T-cell (primary cell): ENCODE measurements at regions not wholly inside any gene's neighbourhood (a gene's known extent, or its start where the extent isn't known, plus 50 kb on each side); places are given as distances from the start of the nearest gene placed in this dataset.

Experiments used
- ATAC-seq, 4 experiments: fragments of 200-7000 bp in 3 of 4; fragments of 150-1000 bp in 1 of 4; cut with Tn5 transposase; replicated peaks in 1 of 4; 1 replicate in 3 of 4; 2 replicates in 1 of 4; pipeline ENCODE4 v1.10.0; 2021; ENCODE audit warnings: moderate library complexity in 3 of 4, mild to moderate bottlenecking in 2 of 4, moderate number of reproducible peaks in 1 of 4
- CTCF ChIA-PET, 2 donors: fragments of 300-600 bp; sonication (Branson Sonifier 250); formaldehyde crosslinking; loops; one replicate each; lab custom pipeline; 2022; ENCODE audit warnings: antibody characterized with exemption in 2 of 2; lab: Charles Lee
- POLR2A ChIA-PET, 2 donors: fragments of 300-600 bp; sonication (Branson Sonifier 250); formaldehyde crosslinking; loops; one replicate each; lab custom pipeline; 2022; ENCODE audit warnings: antibody characterized with exemption in 2 of 2; lab: Charles Lee
- DNase-seq, 35 experiments: peaks; one replicate each; pipeline versions ENCODE4 v3.0.0 to v3.0.0-alpha.2; 2013 to 2023
- H3K27ac ChIP-seq: one replicate; pipeline ENCODE4 v1.5.1; 2013; ENCODE audit warnings: low read length
- H3K27me3 ChIP-seq, 2 experiments: replicated peaks in 1 of 2; 1 replicate in 1 of 2; 2 replicates in 1 of 2; pipeline versions ENCODE4 v1.6.1 to v1.7.0; 2013; ENCODE audit warnings: low read length in 1 of 2, mixed read lengths in 1 of 2; ENCODE audit not compliant: control insufficient read depth in 2 of 2, insufficient read depth in 2 of 2; ENCODE audit errors: extremely low read depth in 1 of 2
- H3K36me3 ChIP-seq, 2 donors: 1 replicate in 1 of 2; 2 replicates in 1 of 2; pipeline versions ENCODE4 v1.6.1 to v1.7.0; 2013; ENCODE audit warnings: low read length in 1 of 2; ENCODE audit not compliant: control insufficient read depth in 2 of 2, insufficient read depth in 1 of 2; ENCODE audit errors: extremely low read depth in 1 of 2
- H3K4me1 ChIP-seq, 2 experiments: 1 replicate in 1 of 2; 2 replicates in 1 of 2; pipeline versions ENCODE4 v1.6.1 to v1.7.0; 2013; ENCODE audit warnings: low read length in 2 of 2, mixed read lengths in 1 of 2; ENCODE audit not compliant: insufficient read depth in 2 of 2, control insufficient read depth in 1 of 2; ENCODE audit errors: extremely low read depth in 1 of 2
- H3K4me3 ChIP-seq, 2 donors: 1 replicate in 1 of 2; 2 replicates in 1 of 2; pipeline versions ENCODE4 v1.5.1 to v1.7.0; 2013; ENCODE audit warnings: mild to moderate bottlenecking in 2 of 2, low read length in 1 of 2, moderate library complexity in 1 of 2; ENCODE audit not compliant: control insufficient read depth in 1 of 2; ENCODE audit errors: extremely low read depth in 1 of 2
- H3K9me3 ChIP-seq: 2 replicates; pipeline ENCODE4 v1.7.0; 2013
- H3K27ac Mint-ChIP-seq, 2 donors: one replicate each; pipeline ENCODE4 v1.8.0; 2020 to 2021; ENCODE audit warnings: mild to moderate bottlenecking in 2 of 2, mixed read lengths in 2 of 2
- H3K27me3 Mint-ChIP-seq, 2 donors: one replicate each; pipeline ENCODE4 v1.8.0; 2021 to 2022; ENCODE audit warnings: mixed read lengths in 2 of 2
- H3K36me3 Mint-ChIP-seq: one replicate; pipeline ENCODE4 v1.8.0; 2021; ENCODE audit warnings: mixed read lengths
- H3K4me1 Mint-ChIP-seq, 3 donors: one replicate each; pipeline ENCODE4 v1.8.0; 2020 to 2022; ENCODE audit warnings: mixed read lengths in 3 of 3, mild to moderate bottlenecking in 1 of 3
- H3K4me3 Mint-ChIP-seq, 3 donors: one replicate each; pipeline ENCODE4 v1.8.0; 2020 to 2022; ENCODE audit warnings: mild to moderate bottlenecking in 3 of 3, mixed read lengths in 3 of 3, moderate library complexity in 3 of 3
- H3K9me3 Mint-ChIP-seq, 3 donors: one replicate each; pipeline ENCODE4 v1.8.0; 2020 to 2022; ENCODE audit warnings: mixed read lengths in 3 of 3
- WGBS: methylation state at CpG from one replicate; pipeline ENCODE4 v1.1.5; 2013; ENCODE audit warnings: missing lambda C conversion rate; ENCODE audit not compliant: insufficient coverage; 5-methylcytosine and 5-hydroxymethylcytosine counted together

DNA sequence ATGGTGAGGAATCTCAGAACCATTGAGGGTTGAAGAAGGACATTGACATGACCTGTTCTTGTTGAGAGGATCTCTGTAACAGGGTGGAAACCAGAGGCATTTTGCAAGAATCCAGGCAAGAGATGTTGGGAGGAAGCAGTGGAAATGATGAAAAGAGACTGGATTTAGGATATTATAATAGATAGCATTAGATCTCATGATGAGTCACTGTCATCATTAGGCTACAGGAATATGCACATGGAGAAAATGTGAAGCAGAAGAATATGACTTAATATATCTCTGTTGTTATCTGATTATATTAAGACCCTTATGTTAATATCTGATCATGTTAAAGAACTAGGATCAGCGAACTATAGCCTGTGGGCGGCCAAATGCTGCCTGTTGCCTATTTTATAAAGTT lies 393.0 kb upstream of the MTPN start:
- Mint-ChIP-seq H3K4me1 (no peaks in the 10 kb centered on the region), H3K4me3 (no peak overlapping the region), H3K9me3 (peaks cover 3 to 10% (median 9%) of the 10 kb centered on the region in 3 donors), H3K27ac (no peak overlapping the region), H3K36me3 (no peaks in the 10 kb centered on the region), H3K27me3 (no peaks in the 10 kb centered on the region)
- ChIA-PET POLR2A (no interaction called here), CTCF (no interaction called here)
- Histone ChIP-seq H3K4me3 (no peak overlapping the region), H3K36me3 (no peaks in the 10 kb centered on the region), H3K9me3 (no peaks in the 10 kb centered on the region), H3K27me3 (no peaks in the 10 kb centered on the region), H3K4me1 (no peaks in the 10 kb centered on the region), H3K27ac (no peak overlapping the region)
- no peak for DNase-seq
- WGBS = no CpG with 5 or more reads among the region's 2 CpGs
- ATAC-seq = no peak

DNA sequence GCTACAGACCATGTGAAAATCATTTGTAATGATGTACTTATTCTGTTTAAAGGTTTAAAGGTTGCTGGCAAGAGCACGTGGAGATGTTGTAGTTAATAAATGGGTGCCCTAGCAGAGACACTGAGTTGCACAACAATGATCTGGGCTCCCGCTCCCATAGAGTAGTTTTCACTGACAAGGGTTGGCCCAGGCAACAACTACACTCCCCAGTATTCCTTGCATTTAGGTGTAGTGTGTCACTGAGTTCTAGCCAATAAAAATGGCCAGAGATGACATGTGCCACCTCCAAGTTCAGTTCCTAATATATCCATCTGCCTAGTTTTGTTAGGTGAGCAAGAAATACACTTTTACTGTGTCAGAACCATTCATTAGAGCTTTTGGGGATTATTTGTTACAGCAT lies 392.1 kb upstream of the MTPN start:
- WGBS = no CpG with 5 or more reads among the region's 2 CpGs
- no peak overlapping the region for H3K4me3 Mint-ChIP-seq
- H3K4me1 ChIP-seq = no peaks in the 10 kb centered on the region
- ChIA-PET POLR2A (no interaction called here), CTCF (no interaction called here)
- H3K4me1 Mint-ChIP-seq = no peaks in the 10 kb centered on the region
- H3K36me3 Mint-ChIP-seq = no peaks in the 10 kb centered on the region
- H3K27me3 ChIP-seq = no peaks in the 10 kb centered on the region
- H3K27me3 Mint-ChIP-seq = no peaks in the 10 kb centered on the region
- no peaks in the 10 kb centered on the region for H3K9me3 ChIP-seq
- H3K27ac Mint-ChIP-seq = no peak overlapping the region
- H3K9me3 Mint-ChIP-seq = peaks cover 3 to 10% (median 9%) of the 10 kb centered on the region in 3 donors
- no peak overlapping the region for H3K4me3 ChIP-seq
- H3K27ac ChIP-seq = no peak overlapping the region
- H3K36me3 ChIP-seq = no peaks in the 10 kb centered on the region
- DNase-seq (no peak), ATAC-seq (no peak)

DNA sequence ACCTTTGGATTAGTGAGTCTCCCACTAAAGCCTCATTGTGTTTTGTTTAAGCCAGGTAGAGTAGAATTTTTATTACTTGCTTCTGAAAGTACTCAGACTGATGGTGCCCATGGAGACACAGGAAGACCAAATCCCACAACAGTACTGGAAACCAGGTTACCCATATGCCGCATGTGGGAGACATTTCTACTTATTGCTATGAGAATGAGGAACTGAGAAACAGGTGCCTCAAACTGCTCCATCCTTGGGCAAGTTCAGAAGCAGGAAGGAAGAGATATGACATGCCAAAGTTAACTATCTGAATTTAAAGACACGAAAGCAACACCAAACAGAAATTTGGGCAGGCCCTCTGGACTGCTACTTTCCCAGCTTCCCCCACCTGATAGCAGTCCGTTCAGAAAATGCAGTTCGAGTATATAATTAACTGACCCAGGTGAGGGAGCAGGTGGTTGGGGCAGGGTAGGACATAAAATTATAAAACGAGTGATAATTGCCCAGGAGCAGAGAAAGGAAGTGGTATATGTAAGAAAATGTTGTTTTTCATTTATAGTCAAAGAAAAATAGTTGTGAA lies 382.3 kb upstream of the MTPN start:
- Mint-ChIP-seq H3K27ac (no peak overlapping the region), H3K27me3 (no peaks in the 10 kb centered on the region), H3K9me3 (peaks cover 2 to 6% (median 3%) of the 10 kb centered on the region in 3 donors), H3K4me3 (no peak overlapping the region), H3K4me1 (no peaks in the 10 kb centered on the region), H3K36me3 (no peaks in the 10 kb centered on the region)
- Histone ChIP-seq H3K4me3 (no peak overlapping the region), H3K4me1 (no peaks in the 10 kb centered on the region), H3K36me3 (no peaks in the 10 kb centered on the region), H3K27ac (no peak overlapping the region), H3K27me3 (no peaks in the 10 kb centered on the region), H3K9me3 (no peaks in the 10 kb centered on the region)
- POLR2A ChIA-PET = no interaction called here
- 0% methylated on average over 1 of the region's 5 CpGs for WGBS
- ATAC-seq (no peak), DNase-seq (no peak)
- CTCF ChIA-PET = no interaction called here

DNA sequence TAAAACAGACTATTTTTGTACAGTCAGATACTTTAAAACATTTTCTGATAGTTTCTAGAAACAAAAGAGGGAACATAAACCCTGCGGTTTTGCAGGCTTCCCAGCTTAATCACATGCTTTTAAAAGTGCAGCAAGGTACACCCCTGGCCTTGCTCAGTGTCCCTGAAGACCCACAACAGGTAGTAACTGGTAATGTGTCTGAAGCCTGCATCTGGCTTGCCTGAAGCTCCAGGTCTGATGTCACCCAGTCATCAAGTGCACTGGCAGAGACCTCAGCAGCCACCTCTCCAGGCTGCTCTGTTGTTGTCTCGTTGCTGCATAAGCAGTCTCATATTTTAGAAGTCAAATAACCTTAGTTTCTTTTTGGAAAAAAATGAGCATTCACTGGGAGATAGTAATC lies 376.1 kb upstream of the MTPN start:
- Mint-ChIP-seq H3K27me3 (no peaks in the 10 kb centered on the region), H3K9me3 (peaks cover 0 to 11% (median 2%) of the 10 kb centered on the region in 3 donors), H3K4me1 (no peaks in the 10 kb centered on the region), H3K27ac (no peak overlapping the region), H3K36me3 (no peaks in the 10 kb centered on the region), H3K4me3 (no peak overlapping the region)
- DNase-seq (no peak), ATAC-seq (no peak)
- Histone ChIP-seq H3K27ac (no peak overlapping the region), H3K36me3 (no peaks in the 10 kb centered on the region), H3K4me1 (no peaks in the 10 kb centered on the region), H3K27me3 (no peaks in the 10 kb centered on the region), H3K9me3 (no peaks in the 10 kb centered on the region), H3K4me3 (no peak overlapping the region)
- ChIA-PET CTCF (no interaction called here), POLR2A (no interaction called here)
- no CpG with 5 or more reads among the region's 2 CpGs for WGBS

DNA sequence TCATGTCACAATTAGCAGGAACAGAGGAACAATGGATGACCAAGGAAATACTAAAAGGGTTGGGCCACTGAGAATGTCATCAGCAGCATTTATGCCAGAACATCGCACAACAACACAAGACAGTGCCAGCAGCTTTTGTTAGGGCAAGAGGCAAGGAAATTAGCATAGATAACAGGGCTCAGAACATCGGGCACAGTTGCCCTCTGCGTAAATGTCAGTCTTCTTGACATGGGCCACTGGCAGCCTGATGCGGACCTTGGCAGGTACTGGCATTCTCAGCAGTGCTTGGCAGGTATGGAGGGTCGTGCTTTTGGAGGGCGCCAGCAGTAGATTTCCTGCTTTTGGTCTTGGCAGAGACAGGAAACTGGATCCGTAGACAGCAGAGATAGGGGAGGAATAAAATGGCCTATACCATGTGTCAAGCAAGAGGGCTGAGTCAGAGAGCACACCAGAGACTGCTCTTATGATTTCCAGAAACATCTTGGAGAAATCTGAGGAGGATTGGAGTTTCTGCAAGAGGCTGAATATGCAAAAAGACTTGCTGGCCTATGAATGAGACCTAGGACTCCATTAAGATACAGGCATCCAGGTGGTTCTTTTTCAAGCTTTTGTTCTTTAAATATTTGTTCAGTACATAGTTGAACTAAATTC lies 371.5 kb upstream of the MTPN start:
- ChIA-PET POLR2A (interaction anchor here in 1 of 2 donors (0.5 kb wide), 1 partner anchor 399 kb away, joined by 4 read pairs; no protein-coding TSS in a partner anchor), CTCF (no interaction called here)
- H3K27ac Mint-ChIP-seq = no peak overlapping the region
- 49% methylated on average over 3 of the region's 7 CpGs for WGBS
- no peaks in the 10 kb centered on the region for H3K36me3 Mint-ChIP-seq
- no peaks in the 10 kb centered on the region for H3K9me3 ChIP-seq
- H3K27me3 ChIP-seq = no peaks in the 10 kb centered on the region
- no peak for ATAC-seq
- no peaks in the 10 kb centered on the region for H3K36me3 ChIP-seq
- H3K4me3 Mint-ChIP-seq = no peak overlapping the region
- DNase-seq = no peak
- no peak overlapping the region for H3K27ac ChIP-seq
- peaks cover 0 to 14% (median 2%) of the 10 kb centered on the region in 3 donors for H3K9me3 Mint-ChIP-seq
- no peaks in the 10 kb centered on the region for H3K4me1 Mint-ChIP-seq
- no peaks in the 10 kb centered on the region for H3K27me3 Mint-ChIP-seq
- H3K4me3 ChIP-seq = no peak overlapping the region
- H3K4me1 ChIP-seq = no peaks in the 10 kb centered on the region

DNA sequence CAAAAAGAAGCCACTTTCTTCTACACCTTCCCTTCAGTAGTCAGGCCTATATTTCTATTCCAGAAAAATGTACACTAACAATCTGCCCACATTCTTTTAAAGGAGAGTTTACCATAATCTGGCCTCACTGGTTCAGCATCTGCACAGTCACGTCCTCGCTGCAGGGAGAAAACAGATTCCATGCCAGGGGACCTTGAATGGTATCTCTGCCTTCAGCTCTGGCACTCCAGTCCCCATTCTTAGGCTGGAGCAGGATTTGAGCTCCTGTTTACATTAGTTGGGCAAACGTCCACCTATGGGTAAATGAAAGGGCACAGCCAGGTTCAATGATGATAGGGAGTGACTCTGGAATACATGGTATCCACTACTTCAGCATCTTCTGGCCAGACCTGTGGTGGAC lies 371.0 kb upstream of the MTPN start:
- peaks cover 0 to 14% (median 2%) of the 10 kb centered on the region in 3 donors for H3K9me3 Mint-ChIP-seq
- 69% methylated on average over 2 of the region's 3 CpGs for WGBS
- ATAC-seq = no peak
- ChIA-PET POLR2A (no interaction called here), CTCF (no interaction called here)
- H3K4me1 Mint-ChIP-seq = no peaks in the 10 kb centered on the region
- H3K9me3 ChIP-seq = no peaks in the 10 kb centered on the region
- H3K27ac Mint-ChIP-seq = no peak overlapping the region
- H3K36me3 ChIP-seq = no peaks in the 10 kb centered on the region
- H3K27me3 ChIP-seq = no peaks in the 10 kb centered on the region
- H3K4me1 ChIP-seq = no peaks in the 10 kb centered on the region
- H3K27me3 Mint-ChIP-seq = no peaks in the 10 kb centered on the region
- H3K4me3 Mint-ChIP-seq = no peak overlapping the region
- no peak for DNase-seq
- H3K4me3 ChIP-seq = no peak overlapping the region
- no peaks in the 10 kb centered on the region for H3K36me3 Mint-ChIP-seq
- no peak overlapping the region for H3K27ac ChIP-seq
